NB4 (cell line): ENCODE measurements at regions not wholly inside any gene's neighbourhood (a gene's known extent, or its start where the extent isn't known, plus 50 kb on each side); places are given as distances from the start of the nearest gene placed in this dataset.

Source experiments
- DNase-seq: peaks from one replicate; pipeline ENCODE4 v3.0.0; 2010; ENCODE audit warnings: low read depth
- H3K4me3 ChIP-seq: one replicate; pipeline ENCODE4 v1.5.1; 2011; ENCODE audit warnings: mild to moderate bottlenecking, low read depth, low read length, moderate library complexity
- MYC ChIP-seq: IDR thresholded peaks from 2 replicates; pipeline ENCODE4 v1.6.1; 2011; ENCODE audit warnings: low read depth, low read length
- POLR2A ChIP-seq: IDR thresholded peaks from 2 replicates; pipeline ENCODE4 v1.6.1; 2011; ENCODE audit warnings: mild to moderate bottlenecking; ENCODE audit not compliant: insufficient read length; ENCODE audit errors: extremely low read depth
- TF ChIP-seq, protein P1 (sequence below): IDR thresholded peaks from 2 replicates; pipeline ENCODE4 v1.6.1; 2011; ENCODE audit warnings: low read depth, low read length
- TF ChIP-seq, protein P2 (sequence below): IDR thresholded peaks from one replicate; pipeline ENCODE4 v1.5.1; 2012; ENCODE audit warnings: low read depth, low read length

DNA sequence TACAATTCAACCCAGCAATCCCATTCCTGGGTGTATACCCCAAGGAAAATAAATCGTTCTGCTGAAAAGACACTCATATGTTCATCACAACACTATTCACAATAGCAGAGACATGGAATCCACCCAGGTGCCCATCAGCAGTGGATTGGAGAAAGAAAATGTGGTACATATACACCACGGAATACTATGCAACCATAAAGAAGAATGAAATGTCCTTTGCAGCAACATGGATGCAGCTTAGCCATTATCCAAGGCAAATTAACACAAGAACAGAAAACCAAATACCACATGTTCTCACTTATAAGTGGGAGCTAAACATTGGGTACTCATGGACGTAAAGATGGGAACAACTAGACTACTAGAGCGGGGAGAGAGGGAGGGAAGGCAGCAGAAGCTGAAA, 207.8 kb downstream of the GATA3 start:
- H3K4me3 ChIP-seq, result no peak overlapping the region
- TF ChIP-seq, protein P1, sequence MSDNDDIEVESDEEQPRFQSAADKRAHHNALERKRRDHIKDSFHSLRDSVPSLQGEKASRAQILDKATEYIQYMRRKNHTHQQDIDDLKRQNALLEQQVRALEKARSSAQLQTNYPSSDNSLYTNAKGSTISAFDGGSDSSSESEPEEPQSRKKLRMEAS, result no peak

DNA sequence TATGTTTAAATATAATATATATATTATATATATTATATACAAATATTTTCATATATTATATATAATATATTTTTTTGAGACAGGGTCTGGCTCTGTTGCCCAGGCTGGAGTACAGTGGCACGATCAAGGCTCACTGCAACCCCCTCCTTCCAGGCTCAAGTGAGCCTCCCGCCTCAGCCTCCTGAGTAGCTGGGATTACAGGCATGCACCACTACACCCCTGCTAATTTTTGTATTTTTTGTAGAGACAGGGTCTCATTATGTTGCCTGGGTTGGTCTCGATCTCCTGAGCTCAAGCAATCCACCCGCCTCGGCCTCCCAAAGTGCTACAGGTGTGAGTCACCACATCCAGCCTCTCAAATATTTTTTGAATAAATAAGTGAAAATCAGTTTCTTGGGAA, 215.5 kb downstream of the GATA3 start:
- TF ChIP-seq, protein P1, result no peak
- TF ChIP-seq POLR2A (no peak), MYC (no peak)
- TF ChIP-seq, protein P2, sequence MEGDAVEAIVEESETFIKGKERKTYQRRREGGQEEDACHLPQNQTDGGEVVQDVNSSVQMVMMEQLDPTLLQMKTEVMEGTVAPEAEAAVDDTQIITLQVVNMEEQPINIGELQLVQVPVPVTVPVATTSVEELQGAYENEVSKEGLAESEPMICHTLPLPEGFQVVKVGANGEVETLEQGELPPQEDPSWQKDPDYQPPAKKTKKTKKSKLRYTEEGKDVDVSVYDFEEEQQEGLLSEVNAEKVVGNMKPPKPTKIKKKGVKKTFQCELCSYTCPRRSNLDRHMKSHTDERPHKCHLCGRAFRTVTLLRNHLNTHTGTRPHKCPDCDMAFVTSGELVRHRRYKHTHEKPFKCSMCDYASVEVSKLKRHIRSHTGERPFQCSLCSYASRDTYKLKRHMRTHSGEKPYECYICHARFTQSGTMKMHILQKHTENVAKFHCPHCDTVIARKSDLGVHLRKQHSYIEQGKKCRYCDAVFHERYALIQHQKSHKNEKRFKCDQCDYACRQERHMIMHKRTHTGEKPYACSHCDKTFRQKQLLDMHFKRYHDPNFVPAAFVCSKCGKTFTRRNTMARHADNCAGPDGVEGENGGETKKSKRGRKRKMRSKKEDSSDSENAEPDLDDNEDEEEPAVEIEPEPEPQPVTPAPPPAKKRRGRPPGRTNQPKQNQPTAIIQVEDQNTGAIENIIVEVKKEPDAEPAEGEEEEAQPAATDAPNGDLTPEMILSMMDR, result no peak
- DNase-seq, result no peak
- H3K4me3 ChIP-seq, result no peak overlapping the region

More for the DNA sequence above, 207.8 kb downstream of the GATA3 start:
- DNase-seq, result no peak

DNA sequence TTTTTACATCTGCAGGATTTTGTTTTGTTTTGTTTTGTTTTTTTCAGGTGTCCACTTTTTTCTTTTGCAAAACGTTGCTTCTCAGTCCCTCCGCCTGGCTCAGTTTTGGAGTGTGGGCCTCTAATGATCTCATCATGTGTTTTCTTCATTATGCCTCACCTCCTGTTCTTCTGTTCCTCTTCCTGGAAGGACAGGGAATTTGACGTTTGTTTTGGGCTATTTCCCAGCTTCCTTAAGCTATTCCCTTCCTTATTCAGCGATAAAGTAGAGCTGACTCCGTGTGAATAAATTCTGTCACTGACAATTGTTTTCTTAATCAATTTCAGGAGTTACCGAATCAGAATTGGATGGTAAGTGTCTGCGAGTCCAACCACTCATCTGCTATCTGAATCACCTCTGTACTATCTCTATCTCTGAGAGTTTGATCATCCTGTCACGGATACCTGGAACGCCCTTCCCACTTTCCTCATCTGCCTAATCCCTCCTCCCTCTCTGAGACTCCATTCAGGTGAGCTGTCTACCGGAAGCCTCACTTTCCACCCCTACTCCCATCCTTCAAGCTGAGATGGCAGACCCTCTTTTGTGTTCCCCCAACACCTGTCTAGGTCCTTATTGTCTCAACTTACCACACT, 218.4 kb downstream of the GATA3 start:
- no peak overlapping the region for H3K4me3 ChIP-seq
- no peak for DNase-seq
- TF ChIP-seq, protein P1, result no peak
- TF ChIP-seq, protein P2, result no peak
- TF ChIP-seq MYC (no peak), POLR2A (no peak)

DNA sequence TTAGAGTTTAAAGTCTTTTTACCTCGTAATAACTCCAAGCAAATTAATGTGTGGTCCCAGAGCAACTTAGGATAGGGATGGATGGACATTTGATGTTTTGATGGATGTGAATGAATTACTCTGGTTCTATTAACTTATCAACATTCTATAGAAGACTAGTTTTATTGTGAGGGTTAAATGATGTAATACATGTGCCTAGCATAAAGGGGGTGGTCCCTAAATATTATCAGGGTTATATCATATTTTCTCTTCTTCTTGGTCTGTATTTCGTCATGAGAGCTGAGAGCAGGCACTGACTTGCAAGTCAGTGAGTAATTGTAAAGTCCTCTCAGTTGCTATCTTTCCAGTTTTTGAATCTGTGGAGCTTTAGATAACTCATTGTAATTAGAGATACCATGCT, 219.3 kb downstream of the GATA3 start:
- TF ChIP-seq, protein P2, result no peak
- no peak for TF ChIP-seq POLR2A
- TF ChIP-seq, protein P1, result no peak
- TF ChIP-seq MYC, result no peak
- no peak overlapping the region for H3K4me3 ChIP-seq
- no peak for DNase-seq

GRCh38 chr10:8275911-8276310, 221.4 kb downstream of the GATA3 start:
- H3K4me3 ChIP-seq, result no peak overlapping the region
- no peak for DNase-seq
- TF ChIP-seq, protein P2, result no peak

- DNase-seq, result no peak
- TF ChIP-seq, protein P2, result no peak
- TF ChIP-seq, protein P1, result no peak
- TF ChIP-seq POLR2A (no peak), MYC (no peak)
- no peak overlapping the region for H3K4me3 ChIP-seq
Measured at GRCh38 chr10:8278099-8278498, 223.6 kb downstream of the GATA3 start.
